ENCODE measurements at regions not wholly inside any gene's neighbourhood (a gene's known extent, or its start where the extent isn't known, plus 50 kb on each side); places are given as distances from the start of the nearest gene placed in this dataset.
"Not testable (repeated sequence)": the region's sequence is repeated elsewhere in the genome, so short reads cannot be mapped to it uniquely, and the experiment has no call there.

DNA sequence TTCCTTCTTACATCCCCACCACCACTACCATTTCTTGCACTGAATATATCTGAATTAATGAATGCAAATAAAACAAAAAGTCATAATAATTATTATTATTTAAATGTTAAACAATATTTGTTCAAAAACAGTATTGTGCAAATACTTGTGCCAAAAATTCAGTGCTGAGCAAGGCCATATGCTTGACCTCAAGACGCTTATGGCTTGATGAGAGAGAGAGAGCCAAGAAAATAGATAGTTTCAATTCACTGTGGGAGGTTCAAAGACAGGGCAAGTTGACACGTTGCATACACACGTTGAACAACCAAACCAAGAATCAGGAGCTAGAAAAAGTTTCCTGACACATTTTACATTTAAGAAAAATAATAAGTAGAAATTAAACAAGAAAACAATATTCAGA, 1421.7 kb downstream of the KCNT2 start:
- H3K4me1 ChIP-seq: no peaks in the 10 kb centered on the region
- ATAC-seq: no peak
- no peaks in the 10 kb centered on the region for H3K36me3 ChIP-seq
- H3K27me3 ChIP-seq (ENCODE audit: low read depth): no peaks in the 10 kb centered on the region
- TF ChIP-seq, protein P1, sequence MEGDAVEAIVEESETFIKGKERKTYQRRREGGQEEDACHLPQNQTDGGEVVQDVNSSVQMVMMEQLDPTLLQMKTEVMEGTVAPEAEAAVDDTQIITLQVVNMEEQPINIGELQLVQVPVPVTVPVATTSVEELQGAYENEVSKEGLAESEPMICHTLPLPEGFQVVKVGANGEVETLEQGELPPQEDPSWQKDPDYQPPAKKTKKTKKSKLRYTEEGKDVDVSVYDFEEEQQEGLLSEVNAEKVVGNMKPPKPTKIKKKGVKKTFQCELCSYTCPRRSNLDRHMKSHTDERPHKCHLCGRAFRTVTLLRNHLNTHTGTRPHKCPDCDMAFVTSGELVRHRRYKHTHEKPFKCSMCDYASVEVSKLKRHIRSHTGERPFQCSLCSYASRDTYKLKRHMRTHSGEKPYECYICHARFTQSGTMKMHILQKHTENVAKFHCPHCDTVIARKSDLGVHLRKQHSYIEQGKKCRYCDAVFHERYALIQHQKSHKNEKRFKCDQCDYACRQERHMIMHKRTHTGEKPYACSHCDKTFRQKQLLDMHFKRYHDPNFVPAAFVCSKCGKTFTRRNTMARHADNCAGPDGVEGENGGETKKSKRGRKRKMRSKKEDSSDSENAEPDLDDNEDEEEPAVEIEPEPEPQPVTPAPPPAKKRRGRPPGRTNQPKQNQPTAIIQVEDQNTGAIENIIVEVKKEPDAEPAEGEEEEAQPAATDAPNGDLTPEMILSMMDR (IDR thresholded peaks at IDR 0.05): no peak
- no peak overlapping the region for H3K27ac ChIP-seq
- no peak for DNase-seq
- no peak overlapping the region for H3K4me3 ChIP-seq
- no peaks in the 10 kb centered on the region for H3K9me3 ChIP-seq
- intact Hi-C loops (cut with DNase I): no loop called here

- H3K27ac ChIP-seq: no peak overlapping the region
- TF ChIP-seq, protein P1 (IDR thresholded peaks at IDR 0.05): no peak
Measured at GRCh38 chr1:195185736-195186135, 1422.5 kb downstream of the KCNT2 start.

GRCh38 chr1:195185321-195185720, 1422.9 kb downstream of the KCNT2 start:
- ATAC-seq (no peak), DNase-seq (no peak)
- no peak overlapping the region for H3K4me3 ChIP-seq
- TF ChIP-seq, protein P1 (IDR thresholded peaks at IDR 0.05): no peak
- no peaks in the 10 kb centered on the region for H3K9me3 ChIP-seq
- H3K36me3 ChIP-seq: no peaks in the 10 kb centered on the region
- intact Hi-C loops (cut with DNase I): no loop called here
- H3K4me1 ChIP-seq: no peaks in the 10 kb centered on the region
- H3K27me3 ChIP-seq (ENCODE audit: low read depth): no peaks in the 10 kb centered on the region
- H3K27ac ChIP-seq: no peak overlapping the region

More at GRCh38 chr1:195185736-195186135, 1422.5 kb downstream of the KCNT2 start:
- no peak for DNase-seq
- intact Hi-C loops (cut with DNase I): no loop called here
- Histone ChIP-seq H3K36me3 (no peaks in the 10 kb centered on the region), H3K4me3 (no peak overlapping the region), H3K4me1 (no peaks in the 10 kb centered on the region), H3K9me3 (no peaks in the 10 kb centered on the region), H3K27me3 (ENCODE audit: low read depth) (no peaks in the 10 kb centered on the region)
- no peak for ATAC-seq

- no peaks in the 10 kb centered on the region for H3K9me3 ChIP-seq
- no peaks in the 10 kb centered on the region for H3K36me3 ChIP-seq
Measured at GRCh38 chr1:195173753-195174152, 1434.5 kb downstream of the KCNT2 start.

GRCh38 chr1:195159795-195160194, 1448.4 kb downstream of the KCNT2 start:
- H3K36me3 ChIP-seq; ATAC-seq; H3K4me3 ChIP-seq; intact Hi-C loops (cut with DNase I); H3K27me3 ChIP-seq (ENCODE audit: low read depth); DNase-seq; H3K9me3 ChIP-seq; H3K27ac ChIP-seq; H3K4me1 ChIP-seq: not testable (repeated sequence)

More at GRCh38 chr1:195173753-195174152, 1434.5 kb downstream of the KCNT2 start:
- Histone ChIP-seq H3K4me1 (no peaks in the 10 kb centered on the region), H3K27me3 (ENCODE audit: low read depth) (no peaks in the 10 kb centered on the region), H3K27ac (no peak overlapping the region), H3K4me3 (no peak overlapping the region)
- DNase-seq: no peak
- TF ChIP-seq, protein P1 (IDR thresholded peaks at IDR 0.05): no peak
- no peak for ATAC-seq
- intact Hi-C loops (cut with DNase I): no loop called here

DNA sequence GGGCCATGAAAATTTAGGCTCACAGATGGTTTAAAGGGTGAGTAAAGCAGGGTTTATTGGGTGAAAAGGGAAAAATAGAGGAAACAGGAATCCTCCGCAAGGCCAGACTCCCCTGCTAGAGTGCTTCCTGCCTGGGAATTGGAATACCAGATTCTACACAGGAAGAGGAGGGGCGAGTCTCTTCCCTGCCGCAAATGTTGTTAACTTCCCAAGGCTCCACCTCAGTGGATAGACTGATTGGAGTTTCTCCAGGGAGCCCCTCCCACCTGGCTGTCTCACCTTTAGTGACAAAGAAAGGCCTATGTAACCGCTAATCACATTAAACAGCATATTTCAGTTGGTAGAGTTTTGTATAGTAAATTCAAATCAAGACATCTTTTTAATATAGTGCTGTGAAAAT, 1450.1 kb downstream of the KCNT2 start:
- H3K36me3 ChIP-seq: no peaks in the 10 kb centered on the region
- H3K27ac ChIP-seq: no peak overlapping the region
- H3K4me1 ChIP-seq: no peaks in the 10 kb centered on the region
- TF ChIP-seq, protein P1 (IDR thresholded peaks at IDR 0.05): no peak
- H3K4me3 ChIP-seq: no peak overlapping the region
- no peaks in the 10 kb centered on the region for H3K27me3 ChIP-seq (ENCODE audit: low read depth)
- intact Hi-C loops (cut with DNase I): no loop called here
- no peaks in the 10 kb centered on the region for H3K9me3 ChIP-seq
- no peak for DNase-seq
- no peak for ATAC-seq
